ENCODE measurements at regions not wholly inside any gene's neighbourhood (a gene's known extent, or its start where the extent isn't known, plus 50 kb on each side); places are given as distances from the start of the nearest gene placed in this dataset.

DNA sequence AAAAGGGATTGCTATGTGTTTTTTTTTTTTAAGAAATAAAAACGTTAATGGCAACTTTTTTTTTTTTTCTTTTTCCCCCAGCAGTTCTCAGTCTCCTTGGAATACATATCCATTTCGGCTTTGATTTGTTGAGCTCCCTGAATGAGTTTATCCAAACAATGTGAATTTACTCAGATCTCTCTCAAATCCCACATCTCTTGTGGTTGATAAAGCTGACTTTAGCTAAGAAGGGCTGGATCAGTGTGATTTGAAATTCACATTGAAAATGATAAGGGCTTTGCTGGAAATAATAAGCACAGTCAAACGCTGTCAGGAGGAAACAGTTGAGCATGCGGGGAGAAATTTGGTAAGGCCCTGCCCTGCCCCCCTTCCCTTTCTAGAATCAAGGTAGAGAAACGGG, 74.1 kb upstream of the IRX3 start:
- TF ChIP-seq, protein P1, sequence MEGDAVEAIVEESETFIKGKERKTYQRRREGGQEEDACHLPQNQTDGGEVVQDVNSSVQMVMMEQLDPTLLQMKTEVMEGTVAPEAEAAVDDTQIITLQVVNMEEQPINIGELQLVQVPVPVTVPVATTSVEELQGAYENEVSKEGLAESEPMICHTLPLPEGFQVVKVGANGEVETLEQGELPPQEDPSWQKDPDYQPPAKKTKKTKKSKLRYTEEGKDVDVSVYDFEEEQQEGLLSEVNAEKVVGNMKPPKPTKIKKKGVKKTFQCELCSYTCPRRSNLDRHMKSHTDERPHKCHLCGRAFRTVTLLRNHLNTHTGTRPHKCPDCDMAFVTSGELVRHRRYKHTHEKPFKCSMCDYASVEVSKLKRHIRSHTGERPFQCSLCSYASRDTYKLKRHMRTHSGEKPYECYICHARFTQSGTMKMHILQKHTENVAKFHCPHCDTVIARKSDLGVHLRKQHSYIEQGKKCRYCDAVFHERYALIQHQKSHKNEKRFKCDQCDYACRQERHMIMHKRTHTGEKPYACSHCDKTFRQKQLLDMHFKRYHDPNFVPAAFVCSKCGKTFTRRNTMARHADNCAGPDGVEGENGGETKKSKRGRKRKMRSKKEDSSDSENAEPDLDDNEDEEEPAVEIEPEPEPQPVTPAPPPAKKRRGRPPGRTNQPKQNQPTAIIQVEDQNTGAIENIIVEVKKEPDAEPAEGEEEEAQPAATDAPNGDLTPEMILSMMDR (IDR thresholded peaks at IDR 0.05): no peak
- TF ChIP-seq, protein P2, sequence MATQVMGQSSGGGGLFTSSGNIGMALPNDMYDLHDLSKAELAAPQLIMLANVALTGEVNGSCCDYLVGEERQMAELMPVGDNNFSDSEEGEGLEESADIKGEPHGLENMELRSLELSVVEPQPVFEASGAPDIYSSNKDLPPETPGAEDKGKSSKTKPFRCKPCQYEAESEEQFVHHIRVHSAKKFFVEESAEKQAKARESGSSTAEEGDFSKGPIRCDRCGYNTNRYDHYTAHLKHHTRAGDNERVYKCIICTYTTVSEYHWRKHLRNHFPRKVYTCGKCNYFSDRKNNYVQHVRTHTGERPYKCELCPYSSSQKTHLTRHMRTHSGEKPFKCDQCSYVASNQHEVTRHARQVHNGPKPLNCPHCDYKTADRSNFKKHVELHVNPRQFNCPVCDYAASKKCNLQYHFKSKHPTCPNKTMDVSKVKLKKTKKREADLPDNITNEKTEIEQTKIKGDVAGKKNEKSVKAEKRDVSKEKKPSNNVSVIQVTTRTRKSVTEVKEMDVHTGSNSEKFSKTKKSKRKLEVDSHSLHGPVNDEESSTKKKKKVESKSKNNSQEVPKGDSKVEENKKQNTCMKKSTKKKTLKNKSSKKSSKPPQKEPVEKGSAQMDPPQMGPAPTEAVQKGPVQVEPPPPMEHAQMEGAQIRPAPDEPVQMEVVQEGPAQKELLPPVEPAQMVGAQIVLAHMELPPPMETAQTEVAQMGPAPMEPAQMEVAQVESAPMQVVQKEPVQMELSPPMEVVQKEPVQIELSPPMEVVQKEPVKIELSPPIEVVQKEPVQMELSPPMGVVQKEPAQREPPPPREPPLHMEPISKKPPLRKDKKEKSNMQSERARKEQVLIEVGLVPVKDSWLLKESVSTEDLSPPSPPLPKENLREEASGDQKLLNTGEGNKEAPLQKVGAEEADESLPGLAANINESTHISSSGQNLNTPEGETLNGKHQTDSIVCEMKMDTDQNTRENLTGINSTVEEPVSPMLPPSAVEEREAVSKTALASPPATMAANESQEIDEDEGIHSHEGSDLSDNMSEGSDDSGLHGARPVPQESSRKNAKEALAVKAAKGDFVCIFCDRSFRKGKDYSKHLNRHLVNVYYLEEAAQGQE (IDR thresholded peaks at IDR 0.05; ENCODE audit: insufficient read depth in 1 of 2, low read depth in 2 of 2, low read length in 1 of 2): no peak
- TF ChIP-seq POLR2AphosphoS5 (IDR thresholded peaks at IDR 0.05; ENCODE audit: low read depth, low read length) (no peak), SIN3A (IDR thresholded peaks at IDR 0.05; ENCODE audit: borderline replicate concordance, insufficient read depth, low read depth, low read length) (no peak), TCF7L2 (IDR thresholded peaks at IDR 0.05; ENCODE audit: low read depth, low read length) (no peak)
